ENCODE measurements at regions not wholly inside any gene's neighbourhood (a gene's known extent, or its start where the extent isn't known, plus 50 kb on each side); places are given as distances from the start of the nearest gene placed in this dataset.

- DNase-seq: no peak
Measured at GRCh38 chr13:109846185-109846584, 59.8 kb upstream of the IRS2 start.

- peak; percentile 58 for DNase-seq
Measured at GRCh38 chr13:109844396-109844795, 58.0 kb upstream of the IRS2 start.

- no peak for DNase-seq
Measured at GRCh38 chr13:109843695-109844094, 57.3 kb upstream of the IRS2 start.

GRCh38 chr13:109842212-109842920, 56.0 kb upstream of the IRS2 start:
- no peak for DNase-seq

GRCh38 chr13:109840893-109841287, 54.5 kb upstream of the IRS2 start:
- no peak for DNase-seq

- DNase-seq: peak; percentile 85
Measured at GRCh38 chr13:109840201-109840892, 54.0 kb upstream of the IRS2 start.

- no peak for DNase-seq
Measured at GRCh38 chr13:109836629-109837607, 50.5 kb upstream of the IRS2 start.

Data from fibroblast of upper back skin (primary cell).